ENCODE measurements at regions not wholly inside any gene's neighbourhood (a gene's known extent, or its start where the extent isn't known, plus 50 kb on each side); places are given as distances from the start of the nearest gene placed in this dataset.

DNA sequence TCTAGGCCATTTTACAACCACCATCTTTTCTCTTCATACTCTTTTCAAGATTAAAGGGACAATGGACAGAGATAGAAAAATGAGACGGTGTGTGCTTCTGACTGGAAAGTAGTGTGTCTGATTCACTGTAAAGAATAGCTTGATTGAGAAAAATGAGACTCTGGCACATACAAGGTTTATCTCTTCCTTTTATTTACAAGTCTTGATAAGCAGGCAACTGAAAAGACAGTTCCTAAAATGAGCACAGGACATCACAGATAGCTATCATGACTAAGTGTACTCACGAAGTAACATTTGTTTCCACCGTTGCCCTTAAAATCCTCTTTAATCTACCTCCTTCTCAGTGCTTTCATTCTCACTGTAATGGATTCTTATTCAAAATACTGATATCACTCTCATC, 383.0 kb downstream of the TBC1D32 start:
- H3K4me3 ChIP-seq (ENCODE audit: low read depth, low read length): no peak overlapping the region
- TF ChIP-seq, protein P1, sequence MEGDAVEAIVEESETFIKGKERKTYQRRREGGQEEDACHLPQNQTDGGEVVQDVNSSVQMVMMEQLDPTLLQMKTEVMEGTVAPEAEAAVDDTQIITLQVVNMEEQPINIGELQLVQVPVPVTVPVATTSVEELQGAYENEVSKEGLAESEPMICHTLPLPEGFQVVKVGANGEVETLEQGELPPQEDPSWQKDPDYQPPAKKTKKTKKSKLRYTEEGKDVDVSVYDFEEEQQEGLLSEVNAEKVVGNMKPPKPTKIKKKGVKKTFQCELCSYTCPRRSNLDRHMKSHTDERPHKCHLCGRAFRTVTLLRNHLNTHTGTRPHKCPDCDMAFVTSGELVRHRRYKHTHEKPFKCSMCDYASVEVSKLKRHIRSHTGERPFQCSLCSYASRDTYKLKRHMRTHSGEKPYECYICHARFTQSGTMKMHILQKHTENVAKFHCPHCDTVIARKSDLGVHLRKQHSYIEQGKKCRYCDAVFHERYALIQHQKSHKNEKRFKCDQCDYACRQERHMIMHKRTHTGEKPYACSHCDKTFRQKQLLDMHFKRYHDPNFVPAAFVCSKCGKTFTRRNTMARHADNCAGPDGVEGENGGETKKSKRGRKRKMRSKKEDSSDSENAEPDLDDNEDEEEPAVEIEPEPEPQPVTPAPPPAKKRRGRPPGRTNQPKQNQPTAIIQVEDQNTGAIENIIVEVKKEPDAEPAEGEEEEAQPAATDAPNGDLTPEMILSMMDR (IDR thresholded peaks at IDR 0.05; ENCODE audit: insufficient read depth, low read depth, low read length): no peak
- DNase-seq (ENCODE audit: low read depth): no peak

DNA sequence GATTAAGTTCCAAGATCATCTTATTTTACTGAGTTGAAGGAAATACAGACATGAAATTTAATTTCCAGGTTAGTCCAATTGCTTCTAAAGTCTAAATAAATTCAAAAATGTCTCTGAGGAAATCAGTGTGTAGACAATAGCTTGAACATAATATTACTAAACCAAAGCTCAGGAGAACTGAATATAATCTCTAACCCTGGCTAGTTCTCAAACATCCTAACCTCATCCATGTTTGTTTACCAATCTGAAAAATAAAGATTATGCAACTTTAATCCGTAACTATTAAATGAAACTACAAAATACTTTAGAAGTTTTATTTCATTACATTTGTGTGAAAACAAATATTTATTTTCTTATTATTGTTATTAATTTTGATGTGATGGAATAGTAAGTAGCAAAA, 387.2 kb downstream of the TBC1D32 start:
- no peak overlapping the region for H3K4me3 ChIP-seq (ENCODE audit: low read depth, low read length)
- no peak for DNase-seq (ENCODE audit: low read depth)
- TF ChIP-seq, protein P1 (IDR thresholded peaks at IDR 0.05; ENCODE audit: insufficient read depth, low read depth, low read length): no peak

DNA sequence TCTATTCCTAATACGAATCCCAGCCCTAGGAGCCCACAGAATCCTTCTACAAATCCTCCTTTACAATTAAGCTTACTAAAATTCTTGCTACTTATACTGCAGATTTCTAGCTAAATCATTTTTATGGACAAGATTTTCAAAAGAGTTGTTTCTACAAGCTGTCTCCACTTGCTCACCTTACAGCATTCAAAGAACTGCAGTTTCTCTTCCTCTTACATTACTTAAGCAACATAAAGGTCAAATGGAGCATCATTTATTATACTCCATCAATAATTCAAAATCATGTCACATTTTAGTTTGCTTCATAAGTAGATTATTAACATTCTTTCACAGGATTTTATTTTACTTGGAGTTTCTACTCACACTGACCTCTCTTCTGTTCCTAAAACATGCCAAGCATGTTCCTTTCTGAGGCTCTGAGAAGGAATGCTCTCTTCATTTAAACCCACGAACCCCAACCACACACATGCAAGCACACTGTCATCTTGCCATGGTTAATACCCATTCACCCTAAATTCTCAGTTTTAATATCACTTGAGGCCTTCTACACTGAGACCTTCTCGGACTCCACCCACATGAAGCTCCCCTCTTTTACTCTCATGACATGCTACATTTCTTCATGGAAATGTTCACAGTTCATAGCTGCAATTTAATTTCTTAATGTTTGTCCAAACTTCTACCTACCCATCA, 388.2 kb downstream of the TBC1D32 start:
- TF ChIP-seq, protein P1 (IDR thresholded peaks at IDR 0.05; ENCODE audit: insufficient read depth, low read depth, low read length): no peak
- H3K4me3 ChIP-seq (ENCODE audit: low read depth, low read length): no peak overlapping the region
- DNase-seq (ENCODE audit: low read depth): no peak

DNA sequence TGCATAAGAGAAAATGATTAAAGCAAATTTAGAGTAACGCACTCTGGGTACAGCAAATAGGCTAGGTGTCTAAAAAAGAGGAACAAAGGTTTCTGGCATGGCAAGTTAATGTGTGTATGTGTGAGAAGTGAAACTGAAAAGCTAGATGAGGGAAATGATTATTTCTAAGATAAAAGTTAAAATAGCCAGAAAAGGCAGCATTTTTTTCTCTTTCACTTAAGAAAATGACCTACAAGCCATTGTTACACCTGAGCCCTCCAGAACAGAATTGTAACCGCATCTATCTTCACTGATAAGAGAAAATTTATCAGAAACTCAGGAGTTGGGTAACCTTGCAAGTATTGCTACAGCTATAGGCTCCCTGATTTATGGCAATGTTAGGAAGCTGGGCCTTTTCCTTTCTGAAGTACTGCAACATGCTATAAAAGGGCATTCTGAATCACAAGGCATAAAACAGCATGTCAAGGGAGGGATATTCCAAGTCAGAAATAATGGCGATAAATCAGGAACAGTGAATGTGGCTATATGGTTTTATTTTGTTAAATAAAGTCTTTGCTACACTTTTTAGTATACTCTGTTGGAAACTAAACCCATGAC, 395.3 kb downstream of the TBC1D32 start:
- H3K4me3 ChIP-seq (ENCODE audit: low read depth, low read length): no peak overlapping the region
- TF ChIP-seq, protein P1 (IDR thresholded peaks at IDR 0.05; ENCODE audit: insufficient read depth, low read depth, low read length): no peak
- no peak for DNase-seq (ENCODE audit: low read depth)

DNA sequence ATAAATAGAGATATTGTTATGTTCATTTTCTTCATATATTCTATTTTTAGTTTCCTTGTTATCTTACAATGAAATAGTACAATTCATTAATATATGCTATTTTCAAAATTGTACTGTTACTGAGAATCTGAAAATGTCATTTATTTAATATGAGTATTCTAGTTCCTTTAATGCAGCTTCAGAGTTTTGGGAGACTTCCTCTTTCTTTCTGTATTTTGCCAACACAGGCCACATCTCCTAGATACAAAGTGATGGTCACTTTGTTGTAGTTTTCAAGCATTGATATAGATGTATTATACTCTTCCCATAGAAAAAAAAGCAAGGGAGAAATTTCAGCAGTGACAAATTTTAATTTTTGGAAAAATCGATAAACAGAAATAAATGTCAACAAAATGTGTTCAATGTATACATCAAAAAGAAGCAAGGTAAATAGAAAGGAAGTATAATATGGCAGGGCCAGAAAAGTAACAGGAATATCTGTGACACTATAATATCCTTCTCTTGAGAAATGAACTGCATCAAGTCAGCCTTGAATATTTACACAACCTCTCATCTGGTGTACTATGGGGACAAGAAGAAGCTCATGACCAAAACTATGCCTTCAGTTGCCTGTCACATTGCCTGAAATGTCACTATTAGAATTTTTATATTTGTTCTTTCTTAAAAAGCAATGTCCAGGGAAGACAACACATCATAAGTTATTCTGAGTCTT, 396.0 kb downstream of the TBC1D32 start:
- H3K4me3 ChIP-seq (ENCODE audit: low read depth, low read length): no peak overlapping the region
- TF ChIP-seq, protein P1 (IDR thresholded peaks at IDR 0.05; ENCODE audit: insufficient read depth, low read depth, low read length): no peak
- DNase-seq (ENCODE audit: low read depth): no peak

DNA sequence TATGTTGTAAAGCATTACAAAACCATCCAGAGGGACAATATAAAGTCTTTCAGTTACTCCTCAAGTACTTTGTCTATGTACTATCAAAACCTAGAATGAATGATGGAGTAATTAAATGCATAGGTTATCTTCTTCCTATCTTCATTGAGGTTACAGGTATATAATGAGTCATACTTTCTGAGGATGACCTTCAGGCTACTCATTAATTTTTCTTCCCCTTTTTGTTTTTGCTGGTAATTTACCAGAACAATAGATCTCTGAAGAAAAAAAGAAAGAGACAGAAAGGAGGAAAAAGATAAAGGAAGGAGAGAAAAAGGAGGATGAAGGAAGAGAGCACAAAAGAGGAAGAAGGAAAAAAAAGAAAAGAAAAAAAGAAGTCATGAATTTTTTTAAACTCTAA, 398.4 kb downstream of the TBC1D32 start:
- H3K4me3 ChIP-seq (ENCODE audit: low read depth, low read length): no peak overlapping the region
- TF ChIP-seq, protein P1 (IDR thresholded peaks at IDR 0.05; ENCODE audit: insufficient read depth, low read depth, low read length): no peak
- no peak for DNase-seq (ENCODE audit: low read depth)
